Gastrocnemius medialis (tissue), 4 donors: ENCODE measurements at regions not wholly inside any gene's neighbourhood (a gene's known extent, or its start where the extent isn't known, plus 50 kb on each side); places are given as distances from the start of the nearest gene placed in this dataset.

Source experiments
- ATAC-seq, 2 donors: fragments of 150-250 bp; one replicate each; pipeline ENCODE4 v1.9.1; 2016
- DNase-seq, 2 donors: peaks; one replicate each; pipeline ENCODE4 v3.0.0-alpha.2; 2019
- H3K27ac ChIP-seq, 4 donors: fragments of 200-600 bp; sonication (generic); 1 replicate in 1 of 4; 2 replicates in 3 of 4; pipeline ENCODE4 v1.5.1; 2016 to 2018; ENCODE audit warnings: mild to moderate bottlenecking in 2 of 4, moderate library complexity in 1 of 4
- H3K27me3 ChIP-seq, 3 donors: fragments of 200-600 bp; sonication (generic) in 2 of 3; 1 replicate in 1 of 3; 2 replicates in 2 of 3; pipeline versions ENCODE4 v1.5.1 to v1.6.0; 2016 to 2019; ENCODE audit warnings: mild to moderate bottlenecking in 1 of 3, moderate library complexity in 1 of 3
- H3K36me3 ChIP-seq, 2 donors: fragments of 200-600 bp; sonication (generic) in 1 of 2; one replicate each; pipeline ENCODE4 v1.5.1; 2017 to 2018
- H3K4me1 ChIP-seq, 2 donors: fragments of 200-600 bp; sonication (generic) in 1 of 2; one replicate each; pipeline ENCODE4 v1.5.1; 2016 to 2017; ENCODE audit warnings: mild to moderate bottlenecking in 2 of 2
- H3K4me3 ChIP-seq, 4 donors: fragments of 200-600 bp; sonication (generic) in 3 of 4; 1 replicate in 1 of 4; 2 replicates in 3 of 4; pipeline ENCODE4 v1.5.1; 2016 to 2019; ENCODE audit warnings: mild to moderate bottlenecking in 2 of 4
- H3K9me3 ChIP-seq, 3 donors: fragments of 200-600 bp; sonication (generic) in 2 of 3; 1 replicate in 1 of 3; 2 replicates in 2 of 3; pipeline ENCODE4 v1.5.1; 2016 to 2019
- POLR2A ChIP-seq, 2 donors: fragments of 450-650 bp; IDR thresholded peaks; one replicate each; pipeline ENCODE4 v1.6.1; 2017; ENCODE audit warnings: antibody characterized with exemption in 2 of 2, mild to moderate bottlenecking in 2 of 2, moderate library complexity in 2 of 2
- in situ Hi-C, 4 donors: fragments of 200-750 bp; cut with MboI; loops; one replicate each; pipeline versions ENCODE4 v1.15.0 to v1.8.0; 2017; ENCODE audit warnings: low sequenced_read_pairs in 4 of 4
- intact Hi-C: fragments of 100-400 bp; cut with DNase I; formaldehyde crosslinking; loops from one replicate; pipeline ENCODE4 v1.15.1; 2023; ENCODE audit warnings: low total_unique reads
- TF ChIP-seq, protein P1 (sequence below), 5 experiments: fragments of 450-650 bp in 3 of 5; fragments of 200-600 bp in 2 of 5; sonication (generic) in 2 of 5; IDR thresholded peaks in 4 of 5; conservative IDR thresholded peaks in 1 of 5; 1 replicate in 4 of 5; 2 replicates in 1 of 5; pipeline ENCODE4 v1.5.1; 2016 to 2019; ENCODE audit warnings: antibody characterized with exemption in 5 of 5, mild to moderate bottlenecking in 3 of 5, moderate library complexity in 3 of 5

DNA sequence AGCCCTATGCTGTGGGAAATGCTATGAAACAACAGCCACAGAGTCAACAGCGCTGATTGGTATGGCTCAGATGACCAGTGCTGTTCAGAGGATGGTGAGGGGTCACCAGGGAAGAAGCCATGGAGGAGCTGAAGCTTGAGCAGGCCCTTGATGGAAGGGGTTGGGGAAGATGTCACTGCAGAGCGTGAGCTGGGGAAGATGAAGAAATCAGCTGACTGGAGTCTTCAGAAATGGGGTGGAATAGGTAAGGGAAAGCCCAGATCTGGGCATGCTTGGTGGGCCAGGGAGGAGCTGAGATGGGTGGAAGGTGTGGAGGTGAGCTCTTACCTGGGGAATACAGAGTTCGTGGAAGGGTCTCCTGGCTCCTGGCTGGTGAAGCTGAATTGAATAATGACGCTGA is 105.4 kb upstream of the PLET1 start:
- intact Hi-C loops = no loop called here
- Histone ChIP-seq H3K4me3 (no peak overlapping the region), H3K4me1 (no peaks in the 10 kb centered on the region), H3K9me3 (no peaks in the 10 kb centered on the region), H3K27ac (no peak overlapping the region), H3K27me3 (no peaks in the 10 kb centered on the region), H3K36me3 (no peaks in the 10 kb centered on the region)
- ATAC-seq = no peak
- in situ Hi-C loops = no loop called here
- no peak for DNase-seq
- TF ChIP-seq, protein P1, sequence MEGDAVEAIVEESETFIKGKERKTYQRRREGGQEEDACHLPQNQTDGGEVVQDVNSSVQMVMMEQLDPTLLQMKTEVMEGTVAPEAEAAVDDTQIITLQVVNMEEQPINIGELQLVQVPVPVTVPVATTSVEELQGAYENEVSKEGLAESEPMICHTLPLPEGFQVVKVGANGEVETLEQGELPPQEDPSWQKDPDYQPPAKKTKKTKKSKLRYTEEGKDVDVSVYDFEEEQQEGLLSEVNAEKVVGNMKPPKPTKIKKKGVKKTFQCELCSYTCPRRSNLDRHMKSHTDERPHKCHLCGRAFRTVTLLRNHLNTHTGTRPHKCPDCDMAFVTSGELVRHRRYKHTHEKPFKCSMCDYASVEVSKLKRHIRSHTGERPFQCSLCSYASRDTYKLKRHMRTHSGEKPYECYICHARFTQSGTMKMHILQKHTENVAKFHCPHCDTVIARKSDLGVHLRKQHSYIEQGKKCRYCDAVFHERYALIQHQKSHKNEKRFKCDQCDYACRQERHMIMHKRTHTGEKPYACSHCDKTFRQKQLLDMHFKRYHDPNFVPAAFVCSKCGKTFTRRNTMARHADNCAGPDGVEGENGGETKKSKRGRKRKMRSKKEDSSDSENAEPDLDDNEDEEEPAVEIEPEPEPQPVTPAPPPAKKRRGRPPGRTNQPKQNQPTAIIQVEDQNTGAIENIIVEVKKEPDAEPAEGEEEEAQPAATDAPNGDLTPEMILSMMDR (IDR thresholded peaks at IDR 0.05 in 4 of 5, conservative IDR thresholded peaks at IDR 0.05 in 1 of 5) = no peak
- TF ChIP-seq POLR2A (IDR thresholded peaks at IDR 0.05) = no peak

DNA sequence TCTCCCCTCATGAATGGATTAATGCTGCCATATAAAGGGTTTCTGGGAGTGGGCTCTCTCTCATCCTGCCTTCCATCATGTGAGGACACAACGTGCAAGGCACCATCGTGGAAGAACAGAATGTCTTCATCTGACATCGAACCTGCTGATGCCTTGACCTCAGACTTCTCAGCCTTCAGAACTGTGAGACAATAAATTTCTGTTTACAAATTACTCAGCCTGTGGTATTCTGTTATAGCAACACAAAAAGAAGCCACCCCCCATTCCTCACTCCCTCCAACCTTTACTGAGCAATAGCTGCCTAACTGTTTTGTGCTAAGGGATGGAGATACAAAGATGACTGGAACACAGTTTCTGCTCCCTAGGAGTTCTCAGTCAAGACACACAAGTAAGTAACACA is 106.1 kb upstream of the PLET1 start:
- no peaks in the 10 kb centered on the region for H3K36me3 ChIP-seq
- no peaks in the 10 kb centered on the region for H3K4me1 ChIP-seq
- in situ Hi-C loops = no loop called here
- DNase-seq (no peak), ATAC-seq (no peak)
- H3K27me3 ChIP-seq = no peaks in the 10 kb centered on the region
- H3K4me3 ChIP-seq = no peak overlapping the region
- TF ChIP-seq POLR2A (IDR thresholded peaks at IDR 0.05) = no peak
- TF ChIP-seq, protein P1 (IDR thresholded peaks at IDR 0.05 in 4 of 5, conservative IDR thresholded peaks at IDR 0.05 in 1 of 5) = no peak
- H3K27ac ChIP-seq = no peak overlapping the region
- intact Hi-C loops = no loop called here
- no peaks in the 10 kb centered on the region for H3K9me3 ChIP-seq

DNA sequence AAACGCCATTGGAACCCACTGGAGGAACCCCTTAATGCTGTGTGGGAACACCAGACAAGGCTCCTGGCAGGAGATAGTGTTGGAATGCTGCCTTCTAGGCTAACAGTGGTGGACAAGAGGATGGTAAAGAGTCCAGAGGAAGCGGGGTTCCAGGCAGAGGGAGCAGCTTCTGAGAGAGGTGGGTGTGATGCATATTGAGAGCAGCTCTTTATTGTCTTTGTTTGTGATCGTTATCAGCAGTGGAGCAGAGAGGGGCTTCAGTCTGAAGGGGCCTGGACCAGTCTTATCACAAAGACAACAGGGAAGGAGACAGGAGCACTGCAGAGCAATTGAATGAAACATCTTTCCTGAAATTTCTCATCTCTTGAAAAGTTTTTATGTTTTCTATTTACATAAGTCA is 106.8 kb upstream of the PLET1 start:
- intact Hi-C loops (no loop called here), in situ Hi-C loops (no loop called here)
- Histone ChIP-seq H3K36me3 (no peaks in the 10 kb centered on the region), H3K27me3 (no peaks in the 10 kb centered on the region), H3K4me3 (no peak overlapping the region), H3K4me1 (no peaks in the 10 kb centered on the region), H3K27ac (no peak overlapping the region), H3K9me3 (no peaks in the 10 kb centered on the region)
- no peak for ATAC-seq
- no peak for DNase-seq
- TF ChIP-seq POLR2A (IDR thresholded peaks at IDR 0.05) = no peak
- TF ChIP-seq, protein P1 (IDR thresholded peaks at IDR 0.05 in 4 of 5, conservative IDR thresholded peaks at IDR 0.05 in 1 of 5) = no peak

DNA sequence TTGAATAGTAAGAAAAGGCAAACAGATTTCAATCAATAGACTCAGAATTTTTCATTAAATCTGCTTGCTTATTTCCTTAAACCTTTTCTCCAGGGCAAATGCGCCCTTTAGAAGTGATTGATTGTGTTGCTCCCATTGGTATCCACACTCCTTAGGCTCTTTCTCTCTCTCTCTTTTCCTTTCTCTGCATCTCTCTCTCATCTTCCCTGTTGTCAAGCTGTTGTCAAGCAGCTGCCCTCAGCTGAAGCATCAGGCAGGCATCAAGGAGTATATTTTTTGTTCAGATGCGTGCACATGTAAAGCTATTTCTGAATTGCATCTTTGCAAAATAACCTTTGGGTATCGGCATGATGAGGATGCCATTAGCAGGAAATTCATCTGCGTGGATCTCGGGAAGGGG is 107.2 kb upstream of the PLET1 start:
- no peak overlapping the region for H3K4me3 ChIP-seq
- no peak overlapping the region for H3K27ac ChIP-seq
- H3K4me1 ChIP-seq = no peaks in the 10 kb centered on the region
- H3K27me3 ChIP-seq = no peaks in the 10 kb centered on the region
- intact Hi-C loops (no loop called here), in situ Hi-C loops (no loop called here)
- no peaks in the 10 kb centered on the region for H3K9me3 ChIP-seq
- no peak for TF ChIP-seq POLR2A (IDR thresholded peaks at IDR 0.05)
- TF ChIP-seq, protein P1 (IDR thresholded peaks at IDR 0.05 in 4 of 5, conservative IDR thresholded peaks at IDR 0.05 in 1 of 5) = no peak
- ATAC-seq (no peak), DNase-seq (no peak)
- no peaks in the 10 kb centered on the region for H3K36me3 ChIP-seq

DNA sequence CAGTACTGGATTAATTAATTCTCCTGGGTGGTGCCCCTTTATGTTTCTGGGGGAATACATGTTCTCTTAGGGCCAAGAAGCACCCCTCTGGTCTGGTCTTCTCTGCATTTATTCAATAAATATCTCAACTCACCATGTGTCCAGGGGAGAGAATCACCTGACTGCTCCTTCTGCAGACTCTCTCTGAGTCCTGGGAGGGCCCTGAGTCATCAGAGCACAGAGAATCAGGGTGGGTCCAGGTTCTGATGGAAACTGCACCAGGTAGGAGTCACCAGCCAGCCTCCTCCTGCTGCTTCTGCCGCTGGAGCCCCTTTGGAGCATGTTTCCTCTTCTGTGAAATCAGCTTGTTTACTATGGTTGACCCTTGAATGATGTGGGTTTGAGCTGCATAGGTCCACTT is 107.7 kb upstream of the PLET1 start:
- TF ChIP-seq, protein P1 (IDR thresholded peaks at IDR 0.05 in 4 of 5, conservative IDR thresholded peaks at IDR 0.05 in 1 of 5) = no peak
- TF ChIP-seq POLR2A (IDR thresholded peaks at IDR 0.05) = no peak

More for the DNA sequence above, 107.7 kb upstream of the PLET1 start:
- H3K4me1 ChIP-seq = no peaks in the 10 kb centered on the region
- ATAC-seq = no peak
- no peaks in the 10 kb centered on the region for H3K9me3 ChIP-seq
- no peaks in the 10 kb centered on the region for H3K27me3 ChIP-seq
- DNase-seq = no peak
- no peak overlapping the region for H3K27ac ChIP-seq
- no peaks in the 10 kb centered on the region for H3K36me3 ChIP-seq
- in situ Hi-C loops = no loop called here
- no peak overlapping the region for H3K4me3 ChIP-seq
- intact Hi-C loops = no loop called here
